GM03348 (cell line): ENCODE measurements at regions not wholly inside any gene's neighbourhood (a gene's known extent, or its start where the extent isn't known, plus 50 kb on each side); places are given as distances from the start of the nearest gene placed in this dataset.
"Not testable (repeated sequence)": the region's sequence is repeated elsewhere in the genome, so short reads cannot be mapped to it uniquely, and the experiment has no call there.

ENCODE experiments used
- DNase-seq: peaks from one replicate; pipeline ENCODE4 v3.0.0; 2012; ENCODE audit warnings: low spot score

GRCh38 chr4:65265526-65265925 is 404.8 kb downstream of the EPHA5 start:
- no peak for DNase-seq

DNA sequence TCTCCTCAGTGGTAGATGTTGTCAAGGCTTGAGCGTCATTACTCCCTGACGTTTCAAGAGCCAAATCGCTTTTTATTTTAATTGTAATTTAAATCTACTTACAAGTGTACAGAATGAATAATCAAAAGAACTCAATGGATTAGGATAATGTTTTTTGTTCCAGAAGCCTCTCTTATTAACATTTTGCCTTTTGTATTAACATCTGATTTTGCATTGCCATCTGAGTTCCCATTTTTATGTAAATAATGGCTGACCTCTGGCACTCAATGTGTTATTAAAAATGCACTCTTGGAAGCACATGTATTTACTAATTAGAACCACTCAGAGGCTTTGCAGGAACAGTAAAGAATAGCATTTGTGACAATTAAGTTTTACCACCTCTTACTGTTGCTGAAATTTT is 411.0 kb downstream of the EPHA5 start:
- no peak for DNase-seq

DNA sequence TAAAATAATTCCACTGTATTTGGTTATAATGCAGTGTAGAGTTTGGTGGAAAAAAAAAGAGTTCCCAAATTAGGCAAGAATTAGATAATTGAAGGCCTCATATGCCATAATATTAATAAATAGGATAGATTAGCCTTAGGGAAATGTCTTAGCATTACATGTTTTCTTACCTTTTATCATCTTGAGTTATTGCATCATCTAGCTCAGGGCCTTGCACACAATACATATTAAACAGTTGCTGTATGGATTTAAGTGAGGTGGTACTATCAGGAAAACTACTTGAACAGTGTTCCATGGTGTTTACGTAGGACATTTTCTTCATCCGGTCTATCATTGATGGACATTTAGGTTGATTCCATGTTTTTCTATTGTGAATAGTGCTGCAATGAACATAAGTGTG is 419.4 kb downstream of the EPHA5 start:
- DNase-seq: no peak

DNA sequence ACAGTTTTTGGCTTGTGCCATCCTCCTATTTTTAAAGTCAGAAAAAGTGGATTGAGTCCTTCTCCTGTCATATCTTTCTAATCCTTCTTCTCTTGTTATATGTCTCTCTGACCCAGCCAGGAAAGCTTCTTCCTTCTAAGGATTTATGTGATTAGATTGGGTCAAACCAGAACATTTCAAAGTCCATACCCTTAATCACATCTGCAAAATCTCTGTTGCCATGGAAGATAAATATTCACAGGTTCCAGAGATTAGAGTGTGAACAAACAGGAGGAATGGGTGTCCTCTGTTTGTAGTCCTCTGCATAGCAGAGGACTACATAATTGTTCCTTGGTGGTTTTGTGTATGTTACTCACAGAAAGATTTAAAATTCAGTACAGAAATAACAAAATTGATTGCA is 421.2 kb downstream of the EPHA5 start:
- DNase-seq: no peak

GRCh38 chr4:65242156-65242846 is 428.0 kb downstream of the EPHA5 start:
- no peak for DNase-seq

GRCh38 chr4:65241257-65241997 is 428.9 kb downstream of the EPHA5 start:
- DNase-seq: no peak

DNA sequence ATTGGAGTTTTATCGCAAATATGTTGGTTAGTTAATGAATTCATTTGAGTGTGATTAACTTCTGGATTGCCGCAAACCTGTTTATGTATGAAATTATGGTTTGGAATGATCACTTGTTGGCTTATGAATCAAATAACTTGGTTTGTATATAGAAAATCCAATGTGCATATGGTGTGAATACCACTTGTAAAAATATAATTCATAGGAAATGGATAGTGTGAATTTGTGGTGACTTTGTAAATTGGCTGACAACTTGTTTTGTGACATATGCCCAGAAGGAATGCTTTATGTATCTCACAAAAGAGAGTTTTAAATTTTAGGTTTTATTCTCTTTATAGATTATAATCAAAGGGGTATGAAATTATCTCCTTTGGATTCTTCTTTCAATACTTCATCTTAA is 436.2 kb downstream of the EPHA5 start:
- no peak for DNase-seq

GRCh38 chr4:65227628-65228027 is 442.7 kb downstream of the EPHA5 start:
- no peak for DNase-seq

DNA sequence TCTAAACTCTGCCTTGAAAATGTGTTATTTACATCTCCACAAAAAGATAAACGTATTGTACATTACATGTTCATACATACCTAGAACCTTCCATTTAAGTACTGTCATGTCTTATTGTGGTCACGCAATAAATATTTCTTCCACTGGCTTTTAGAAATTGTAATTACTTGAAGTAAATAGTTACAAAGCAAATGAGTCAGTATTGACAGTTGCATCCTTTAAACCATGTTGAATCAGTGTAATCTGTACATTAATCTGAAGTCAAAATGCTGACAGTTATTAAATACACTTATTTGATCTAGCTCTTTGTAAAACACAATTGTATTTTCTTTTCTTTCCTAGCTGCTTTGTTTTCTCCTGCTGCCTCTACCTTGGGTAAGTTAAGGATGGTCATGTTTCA is 446.7 kb downstream of the EPHA5 start:
- no peak for DNase-seq

DNA sequence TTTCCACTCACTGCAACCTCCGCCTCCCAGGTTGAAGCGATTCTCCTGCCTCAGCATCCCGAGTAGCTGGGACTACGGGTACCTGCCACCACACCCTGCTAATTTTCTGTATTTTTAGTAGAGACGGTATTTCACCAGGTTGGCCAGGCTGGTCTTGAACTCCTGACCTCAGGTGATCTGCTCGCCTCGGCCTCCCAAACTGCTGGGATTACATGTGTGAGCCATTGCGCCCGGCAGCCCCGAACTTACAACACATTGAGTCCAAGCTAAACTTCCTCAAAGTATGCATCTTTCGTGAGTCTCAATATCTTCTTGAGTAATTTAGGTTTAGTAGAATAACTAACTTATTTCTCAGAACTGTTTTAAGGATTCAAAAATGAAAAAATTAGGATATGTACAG is 447.2 kb downstream of the EPHA5 start:
- not testable (repeated sequence) for DNase-seq

GRCh38 chr4:65217179-65217578 is 453.1 kb downstream of the EPHA5 start:
- DNase-seq: no peak

DNA sequence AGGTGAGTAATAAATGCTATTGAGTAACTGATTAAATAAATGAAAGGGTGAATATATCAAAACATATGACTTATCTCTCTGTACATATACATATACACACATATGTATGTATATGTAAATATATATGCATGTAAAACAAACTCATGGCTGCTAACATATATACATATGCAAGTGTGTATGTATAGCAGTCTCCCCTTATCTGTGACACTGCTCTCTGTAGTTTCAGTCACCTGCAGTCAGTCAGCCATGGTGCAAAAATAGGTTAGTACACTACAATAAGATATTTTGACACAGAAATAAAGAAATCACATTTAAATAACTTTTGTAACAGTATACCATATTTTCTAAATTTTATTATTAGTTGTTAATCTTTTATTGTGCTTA is 467.4 kb downstream of the EPHA5 start:
- no peak for DNase-seq

DNA sequence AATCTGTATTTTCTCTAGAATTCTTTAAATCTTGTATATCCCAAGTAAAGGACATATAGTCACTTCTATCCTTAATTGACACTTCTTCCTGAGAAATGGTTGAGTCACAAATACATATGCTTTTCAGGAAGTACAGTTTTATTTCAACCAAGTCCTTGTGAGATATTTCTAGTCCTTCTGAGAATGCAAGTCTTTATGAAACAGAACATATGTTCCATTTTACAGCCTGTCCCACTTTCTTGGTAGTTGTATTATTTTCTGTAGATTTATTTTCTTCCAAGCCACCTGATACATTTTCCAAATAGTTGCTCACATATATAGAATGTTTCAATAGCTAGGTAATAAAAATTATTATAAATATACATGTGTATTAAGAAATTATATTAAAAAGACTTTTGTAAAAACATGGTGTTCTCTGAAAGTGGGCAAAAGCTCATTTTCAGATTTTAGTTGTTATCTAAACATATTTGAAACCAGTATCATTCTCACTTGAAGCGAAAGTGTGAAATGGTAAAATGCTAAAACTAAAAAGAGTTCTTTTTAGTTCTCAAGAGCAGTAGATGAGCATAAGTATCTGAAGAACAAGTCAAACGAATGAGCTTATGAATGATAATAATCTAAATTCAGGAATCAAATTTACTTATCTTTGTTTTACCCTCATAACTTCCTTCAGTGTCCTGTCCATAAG is 468.0 kb downstream of the EPHA5 start:
- no peak for DNase-seq

GRCh38 chr4:65195666-65196065 is 474.6 kb downstream of the EPHA5 start:
- DNase-seq: no peak

- DNase-seq: no peak
These were observed 475.3 kb downstream of the EPHA5 start for GRCh38 chr4:65195002-65195401.

DNA sequence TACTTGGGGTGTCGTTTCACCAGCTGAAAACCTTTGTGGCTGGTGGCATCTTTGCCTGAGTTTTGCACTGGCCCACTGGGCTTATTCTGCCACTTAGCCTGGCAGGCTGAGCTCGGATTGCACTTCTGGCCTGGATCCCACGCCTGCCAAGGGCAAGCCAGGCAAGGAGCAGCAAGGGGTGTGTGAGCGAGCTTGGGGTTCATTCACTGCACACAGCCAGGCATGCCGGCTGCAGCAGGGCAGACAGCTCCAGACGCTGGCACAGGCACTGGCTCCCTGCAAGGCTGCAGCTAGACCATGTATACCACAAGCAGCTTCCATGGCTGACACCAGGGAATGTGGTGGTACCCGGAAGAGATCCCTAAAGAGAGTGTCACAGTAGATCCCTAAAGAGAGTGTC is 476.3 kb downstream of the EPHA5 start:
- no peak for DNase-seq

DNA sequence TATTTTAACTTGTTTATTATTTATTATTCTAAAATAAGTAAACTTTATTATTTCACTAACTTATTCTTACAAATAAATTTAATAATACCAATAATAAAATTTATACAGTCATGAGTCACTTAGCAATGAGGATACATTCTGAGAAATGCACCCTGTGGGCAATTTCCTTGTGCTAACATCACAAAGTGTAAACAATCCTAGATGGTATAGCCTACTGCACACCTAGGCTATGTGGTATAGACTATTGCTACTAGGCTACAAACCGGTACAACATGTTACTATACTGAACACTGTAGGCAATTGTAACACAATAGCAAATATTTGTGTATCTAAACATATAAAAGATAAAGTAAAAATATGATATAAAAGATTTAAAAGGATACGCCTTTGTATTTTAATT is 479.5 kb downstream of the EPHA5 start:
- DNase-seq: no peak

DNA sequence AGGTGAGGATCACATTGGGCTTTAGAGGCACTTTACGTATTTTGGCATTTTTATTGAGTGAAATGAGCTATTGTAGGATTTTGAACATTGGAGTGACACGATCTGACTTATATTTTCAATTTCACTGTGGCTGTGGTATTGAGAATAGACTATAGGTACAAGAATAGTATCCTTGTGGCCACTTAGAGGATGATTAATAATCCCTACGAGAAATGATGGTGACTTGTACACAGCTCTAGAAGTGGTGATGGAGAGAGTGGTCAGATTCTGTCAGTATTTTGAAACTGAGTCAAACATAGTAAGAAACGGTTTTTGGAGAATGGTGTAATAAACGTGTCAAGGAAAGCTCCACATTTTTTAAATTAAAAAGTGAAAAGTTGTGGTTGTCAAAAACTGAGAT is 494.7 kb downstream of the EPHA5 start:
- DNase-seq: no peak

GRCh38 chr4:65170768-65171514 is 499.3 kb downstream of the EPHA5 start:
- no peak for DNase-seq

DNA sequence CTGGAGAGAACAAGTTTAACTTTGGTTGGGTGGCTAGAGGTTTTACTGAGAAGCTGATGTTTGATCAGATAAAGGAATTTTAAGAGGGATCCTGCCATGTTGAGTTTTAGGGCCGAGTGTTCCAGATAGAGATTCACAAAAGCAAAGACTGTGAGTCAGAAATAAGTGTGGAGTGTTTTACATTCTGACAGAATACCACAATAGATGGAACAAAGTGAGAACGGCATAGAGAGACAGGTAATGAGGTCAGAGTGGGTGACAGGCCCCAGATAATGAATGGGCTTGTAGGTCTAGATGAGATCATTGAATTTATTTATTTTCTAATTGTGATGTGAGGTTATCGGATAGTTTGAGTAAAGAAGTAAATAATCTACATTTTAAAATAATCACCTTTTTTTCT is 502.6 kb downstream of the EPHA5 start:
- DNase-seq: no peak

DNA sequence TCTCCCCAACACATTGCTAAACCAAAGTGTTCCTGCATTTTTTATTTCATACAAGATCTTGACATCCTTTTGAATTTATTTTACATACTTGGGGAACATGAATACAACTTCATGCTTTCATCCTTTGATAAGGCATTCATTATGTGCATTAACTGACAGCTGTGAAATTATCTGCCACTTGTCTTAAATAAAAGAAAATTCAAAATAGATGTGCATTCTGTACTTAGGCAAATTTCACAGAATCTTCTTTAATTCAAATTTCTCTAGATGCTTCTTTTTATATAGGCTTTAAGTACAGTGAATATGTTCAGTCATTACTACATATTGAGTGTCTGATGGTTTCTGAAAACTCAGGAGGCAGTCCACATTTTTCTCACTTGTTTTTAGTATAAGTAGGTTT is 518.1 kb downstream of the EPHA5 start:
- no peak for DNase-seq

DNA sequence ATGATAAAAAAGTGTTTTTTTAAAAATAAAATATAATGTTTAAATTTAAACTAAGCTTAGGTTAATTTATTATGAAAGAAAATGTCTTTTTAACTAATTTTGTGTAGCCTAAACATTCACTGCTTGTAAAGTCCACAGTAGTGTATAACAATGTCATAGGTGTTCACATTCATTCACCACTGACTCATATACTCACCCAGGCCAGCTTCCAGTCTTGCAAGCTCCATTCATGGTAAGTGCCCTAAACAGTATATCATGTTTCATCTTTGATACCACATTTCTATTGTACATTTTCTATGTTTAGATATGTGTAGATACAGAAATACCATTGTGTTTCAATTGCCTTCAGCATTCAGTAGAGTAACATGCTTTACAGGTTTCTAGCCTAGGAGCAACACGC is 530.3 kb downstream of the EPHA5 start:
- DNase-seq: no peak

DNA sequence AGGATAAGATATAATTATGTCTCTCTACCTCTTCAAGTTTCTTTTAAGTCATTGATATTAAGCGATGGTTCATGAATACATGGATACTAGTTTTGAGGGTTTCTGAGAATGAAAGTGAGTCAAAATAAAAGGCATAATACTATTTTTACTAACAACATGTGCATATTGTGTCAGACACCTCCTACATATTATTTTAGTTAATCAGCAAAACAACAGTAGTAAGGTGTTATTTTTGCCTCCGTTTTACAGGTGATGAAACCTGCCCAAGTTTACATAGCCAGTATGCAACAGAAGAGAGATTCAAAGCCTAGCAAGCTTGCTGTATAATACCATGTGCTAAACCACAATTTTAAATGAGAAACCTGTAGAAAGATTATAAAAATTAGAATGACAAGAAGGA is 544.1 kb downstream of the EPHA5 start:
- no peak for DNase-seq
